ENCODE measurements at regions not wholly inside any gene's neighbourhood (a gene's known extent, or its start where the extent isn't known, plus 50 kb on each side); places are given as distances from the start of the nearest gene placed in this dataset.

- Histone ChIP-seq H3K27me3 (ENCODE audit: insufficient read depth, poor library complexity, severe bottlenecking) (no peaks in the 10 kb centered on the region), H3K27ac (replicated peaks) (no peak overlapping the region), H3K4me3 (replicated peaks; ENCODE audit: insufficient read depth, low read length) (no peak overlapping the region)
- no peak for DNase-seq (ENCODE audit: low read depth in 1 of 2, low spot score in 1 of 2)
- TF ChIP-seq, protein P1, sequence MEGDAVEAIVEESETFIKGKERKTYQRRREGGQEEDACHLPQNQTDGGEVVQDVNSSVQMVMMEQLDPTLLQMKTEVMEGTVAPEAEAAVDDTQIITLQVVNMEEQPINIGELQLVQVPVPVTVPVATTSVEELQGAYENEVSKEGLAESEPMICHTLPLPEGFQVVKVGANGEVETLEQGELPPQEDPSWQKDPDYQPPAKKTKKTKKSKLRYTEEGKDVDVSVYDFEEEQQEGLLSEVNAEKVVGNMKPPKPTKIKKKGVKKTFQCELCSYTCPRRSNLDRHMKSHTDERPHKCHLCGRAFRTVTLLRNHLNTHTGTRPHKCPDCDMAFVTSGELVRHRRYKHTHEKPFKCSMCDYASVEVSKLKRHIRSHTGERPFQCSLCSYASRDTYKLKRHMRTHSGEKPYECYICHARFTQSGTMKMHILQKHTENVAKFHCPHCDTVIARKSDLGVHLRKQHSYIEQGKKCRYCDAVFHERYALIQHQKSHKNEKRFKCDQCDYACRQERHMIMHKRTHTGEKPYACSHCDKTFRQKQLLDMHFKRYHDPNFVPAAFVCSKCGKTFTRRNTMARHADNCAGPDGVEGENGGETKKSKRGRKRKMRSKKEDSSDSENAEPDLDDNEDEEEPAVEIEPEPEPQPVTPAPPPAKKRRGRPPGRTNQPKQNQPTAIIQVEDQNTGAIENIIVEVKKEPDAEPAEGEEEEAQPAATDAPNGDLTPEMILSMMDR (IDR thresholded peaks at IDR 0.05; ENCODE audit: insufficient read depth, low read length), result no peak
- TF ChIP-seq GABPA (IDR thresholded peaks at IDR 0.05; ENCODE audit: low read depth) (no peak), REST (IDR thresholded peaks at IDR 0.05; ENCODE audit: insufficient replicate concordance, low read depth) (no peak), POLR2AphosphoS5 (IDR thresholded peaks at IDR 0.05; ENCODE audit: low read depth) (no peak), SPI1 (IDR thresholded peaks at IDR 0.05; ENCODE audit: borderline replicate concordance, low read depth) (no peak)
Measured at GRCh38 chr1:56324504-56324903, 254.9 kb downstream of the PLPP3 start.

GRCh38 chr1:56322211-56322610 lies 257.2 kb downstream of the PLPP3 start:
- no peak for DNase-seq (ENCODE audit: low read depth in 1 of 2, low spot score in 1 of 2)
- TF ChIP-seq, protein P1 (IDR thresholded peaks at IDR 0.05; ENCODE audit: insufficient read depth, low read length), result no peak
- TF ChIP-seq SPI1 (IDR thresholded peaks at IDR 0.05; ENCODE audit: borderline replicate concordance, low read depth) (no peak), GABPA (IDR thresholded peaks at IDR 0.05; ENCODE audit: low read depth) (no peak), POLR2AphosphoS5 (IDR thresholded peaks at IDR 0.05; ENCODE audit: low read depth) (no peak), REST (IDR thresholded peaks at IDR 0.05; ENCODE audit: insufficient replicate concordance, low read depth) (no peak)

DNA sequence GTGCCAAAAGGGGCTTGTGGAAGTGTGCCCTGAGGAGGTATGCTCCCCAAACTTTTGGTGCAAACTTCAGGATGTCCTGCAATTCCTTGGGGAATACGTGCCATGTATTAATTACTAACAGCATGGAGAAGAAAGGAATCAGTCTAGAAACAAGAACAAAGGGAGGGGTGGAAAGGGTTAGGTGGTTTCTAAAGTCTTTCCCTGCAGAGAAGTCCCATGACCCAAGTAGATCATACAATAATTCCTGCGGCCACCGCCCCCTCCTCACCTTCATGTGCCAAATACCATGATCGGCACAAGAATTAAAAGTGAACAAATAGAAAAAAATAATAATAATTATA lies 258.2 kb downstream of the PLPP3 start:
- Histone ChIP-seq H3K27ac (replicated peaks) (no peak overlapping the region), H3K4me3 (replicated peaks; ENCODE audit: insufficient read depth, low read length) (no peak overlapping the region), H3K27me3 (ENCODE audit: insufficient read depth, poor library complexity, severe bottlenecking) (no peaks in the 10 kb centered on the region)
- TF ChIP-seq, protein P1 (IDR thresholded peaks at IDR 0.05; ENCODE audit: insufficient read depth, low read length), result no peak
- no peak for TF ChIP-seq REST (IDR thresholded peaks at IDR 0.05; ENCODE audit: insufficient replicate concordance, low read depth)
- DNase-seq (ENCODE audit: low read depth in 1 of 2, low spot score in 1 of 2), result no peak

More at GRCh38 chr1:56322211-56322610, 257.2 kb downstream of the PLPP3 start:
- Histone ChIP-seq H3K27me3 (ENCODE audit: insufficient read depth, poor library complexity, severe bottlenecking) (no peaks in the 10 kb centered on the region), H3K27ac (replicated peaks) (no peak overlapping the region), H3K4me3 (replicated peaks; ENCODE audit: insufficient read depth, low read length) (no peak overlapping the region)
